ACHN (cell line): ENCODE measurements at regions not wholly inside any gene's neighbourhood (a gene's known extent, or its start where the extent isn't known, plus 50 kb on each side); places are given as distances from the start of the nearest gene placed in this dataset.

Source experiments
- DNase-seq: peaks from one replicate; pipeline ENCODE4 v3.0.0-alpha.2; 2015
- in situ Hi-C: cut with HindIII; loops from 2 replicates; pipeline ENCODE4 v1.10.0; 2017; ENCODE audit warnings: low sequenced_read_pairs, low pct_ligation_motif_present, low pct_unique_long_range_greater_than_20kb

- in situ Hi-C loops = no loop called here
- DNase-seq = no peak
Observed at GRCh38 chr6:30272032-30272431, 54.7 kb upstream of the TRIM39 start.

GRCh38 chr6:30267423-30267822, 54.2 kb upstream of the TRIM26 start:
- no peak for DNase-seq
- in situ Hi-C loops = no loop called here

GRCh38 chr6:30265594-30265993, 52.4 kb upstream of the TRIM26 start:
- in situ Hi-C loops = no loop called here

GRCh38 chr6:30265181-30265580, 52.0 kb upstream of the TRIM26 start:
- DNase-seq = no peak
- in situ Hi-C loops = no loop called here

More at GRCh38 chr6:30265594-30265993, 52.4 kb upstream of the TRIM26 start:
- DNase-seq = no peak

GRCh38 chr6:30264743-30265142, 51.5 kb upstream of the TRIM26 start:
- DNase-seq = no peak
- in situ Hi-C loops = no loop called here

- DNase-seq = peak; percentile 11
- in situ Hi-C loops = no loop called here
Observed at GRCh38 chr6:30263734-30264133, 50.5 kb upstream of the TRIM26 start.
